Testis (tissue), 2 donors: ENCODE measurements at regions not wholly inside any gene's neighbourhood (a gene's known extent, or its start where the extent isn't known, plus 50 kb on each side); places are given as distances from the start of the nearest gene placed in this dataset.
"Not testable (repeated sequence)": the region's sequence is repeated elsewhere in the genome, so short reads cannot be mapped to it uniquely, and the experiment has no call there.

Source experiments
- DNase-seq: peaks from one replicate; pipeline ENCODE4 v3.0.0-alpha.2; 2019
- H3K27ac ChIP-seq, 2 donors: fragments of 200-600 bp; sonication (generic); one replicate each; pipeline ENCODE4 v1.5.1; 2019
- H3K27me3 ChIP-seq: fragments of 200-600 bp; sonication (generic); one replicate; pipeline ENCODE4 v1.5.1; 2019
- H3K36me3 ChIP-seq: fragments of 200-600 bp; sonication (generic); one replicate; pipeline ENCODE4 v1.5.1; 2017; ENCODE audit warnings: low read depth; ENCODE audit errors: missing control alignments
- H3K4me1 ChIP-seq: fragments of 200-600 bp; sonication (generic); one replicate; pipeline ENCODE4 v1.5.1; 2019
- H3K4me3 ChIP-seq, 2 donors: fragments of 200-600 bp; sonication (generic); one replicate each; pipeline ENCODE4 v1.5.1; 2017 to 2019
- H3K9me3 ChIP-seq: fragments of 200-600 bp; sonication (generic); one replicate; pipeline ENCODE4 v1.5.1; 2017
- POLR2A ChIP-seq: fragments of 450-650 bp; IDR thresholded peaks from one replicate; pipeline ENCODE4 v1.6.1; 2017; ENCODE audit warnings: antibody characterized with exemption, mild to moderate bottlenecking, moderate library complexity
- WGBS, 2 donors: methylation state at CpG; one replicate each; pipeline ENCODE4 v1.1.5; 2018; 5-methylcytosine and 5-hydroxymethylcytosine counted together
- intact Hi-C: fragments of 100-400 bp; cut with DNase I; formaldehyde crosslinking; loops from one replicate; pipeline ENCODE4 v1.15.1; 2023; ENCODE audit warnings: low total_unique reads
- TF ChIP-seq, protein P1 (sequence below), 3 experiments: fragments of 450-650 bp in 2 of 3; fragments of 200-600 bp in 1 of 3; sonication (generic) in 1 of 3; IDR thresholded peaks; one replicate each; pipeline ENCODE4 v1.5.1; 2016 to 2019; ENCODE audit warnings: antibody characterized with exemption in 3 of 3, mild to moderate bottlenecking in 2 of 3, moderate library complexity in 1 of 3

DNA sequence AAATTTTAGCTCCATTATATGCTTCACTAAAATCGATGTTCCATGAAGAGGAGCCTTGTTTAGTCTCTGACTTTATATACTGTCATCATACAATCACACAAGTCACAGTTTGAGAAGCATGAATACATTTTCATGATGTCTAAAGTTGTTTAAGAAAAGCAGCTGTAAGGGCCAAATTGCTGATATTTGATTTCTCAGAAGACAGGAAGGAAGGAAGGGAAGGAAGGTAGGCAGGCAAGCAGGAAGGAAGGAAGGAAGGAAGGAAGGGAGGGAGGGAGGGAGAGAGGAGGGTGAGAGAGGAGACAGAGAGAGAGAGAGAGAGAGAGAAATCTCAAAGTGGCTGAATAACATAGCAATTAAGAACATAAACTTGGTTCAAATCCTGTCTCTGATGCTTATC is 153.7 kb downstream of the RTL9 start:
- H3K4me3 ChIP-seq: no peak overlapping the region
- no peak for DNase-seq
- 67 to 96% methylated on average over 1 of the region's 1 CpG for WGBS, 2 donors
- TF ChIP-seq, protein P1, sequence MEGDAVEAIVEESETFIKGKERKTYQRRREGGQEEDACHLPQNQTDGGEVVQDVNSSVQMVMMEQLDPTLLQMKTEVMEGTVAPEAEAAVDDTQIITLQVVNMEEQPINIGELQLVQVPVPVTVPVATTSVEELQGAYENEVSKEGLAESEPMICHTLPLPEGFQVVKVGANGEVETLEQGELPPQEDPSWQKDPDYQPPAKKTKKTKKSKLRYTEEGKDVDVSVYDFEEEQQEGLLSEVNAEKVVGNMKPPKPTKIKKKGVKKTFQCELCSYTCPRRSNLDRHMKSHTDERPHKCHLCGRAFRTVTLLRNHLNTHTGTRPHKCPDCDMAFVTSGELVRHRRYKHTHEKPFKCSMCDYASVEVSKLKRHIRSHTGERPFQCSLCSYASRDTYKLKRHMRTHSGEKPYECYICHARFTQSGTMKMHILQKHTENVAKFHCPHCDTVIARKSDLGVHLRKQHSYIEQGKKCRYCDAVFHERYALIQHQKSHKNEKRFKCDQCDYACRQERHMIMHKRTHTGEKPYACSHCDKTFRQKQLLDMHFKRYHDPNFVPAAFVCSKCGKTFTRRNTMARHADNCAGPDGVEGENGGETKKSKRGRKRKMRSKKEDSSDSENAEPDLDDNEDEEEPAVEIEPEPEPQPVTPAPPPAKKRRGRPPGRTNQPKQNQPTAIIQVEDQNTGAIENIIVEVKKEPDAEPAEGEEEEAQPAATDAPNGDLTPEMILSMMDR (IDR thresholded peaks at IDR 0.05): no peak
- TF ChIP-seq POLR2A: no peak
- no peaks in the 10 kb centered on the region for H3K4me1 ChIP-seq
- H3K27me3 ChIP-seq: no peaks in the 10 kb centered on the region
- H3K36me3 ChIP-seq: no peaks in the 10 kb centered on the region
- intact Hi-C loops: no loop called here
- no peak overlapping the region for H3K27ac ChIP-seq
- H3K9me3 ChIP-seq: no peaks in the 10 kb centered on the region

DNA sequence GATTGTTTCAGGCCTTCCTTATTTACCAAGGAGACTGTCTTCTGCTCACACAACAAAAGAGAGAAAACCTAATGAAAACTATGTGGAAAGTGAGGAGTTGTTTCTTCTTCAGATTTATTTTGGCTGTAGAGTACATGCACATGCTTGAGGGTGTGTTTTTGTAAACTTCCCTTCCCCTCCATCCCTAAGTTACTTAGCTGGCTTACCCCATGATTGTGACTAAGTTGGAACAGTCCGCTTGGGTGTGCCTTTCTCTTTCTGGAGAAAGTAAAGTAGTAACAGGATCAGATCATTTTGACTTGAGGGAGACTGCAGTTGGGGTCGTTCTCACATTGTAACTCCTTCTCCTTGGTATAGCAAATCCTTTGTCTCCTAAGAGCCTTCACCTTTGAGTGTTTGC is 155.9 kb downstream of the RTL9 start:
- 56 to 83% methylated on average over 2 of the region's 2 CpGs for WGBS, 2 donors
- no peak overlapping the region for H3K27ac ChIP-seq
- no peaks in the 10 kb centered on the region for H3K9me3 ChIP-seq
- no peak overlapping the region for H3K4me3 ChIP-seq
- H3K27me3 ChIP-seq: no peaks in the 10 kb centered on the region
- intact Hi-C loops: no loop called here
- no peaks in the 10 kb centered on the region for H3K36me3 ChIP-seq
- no peak for DNase-seq
- no peak for TF ChIP-seq POLR2A
- TF ChIP-seq, protein P1 (IDR thresholded peaks at IDR 0.05): no peak
- H3K4me1 ChIP-seq: no peaks in the 10 kb centered on the region

DNA sequence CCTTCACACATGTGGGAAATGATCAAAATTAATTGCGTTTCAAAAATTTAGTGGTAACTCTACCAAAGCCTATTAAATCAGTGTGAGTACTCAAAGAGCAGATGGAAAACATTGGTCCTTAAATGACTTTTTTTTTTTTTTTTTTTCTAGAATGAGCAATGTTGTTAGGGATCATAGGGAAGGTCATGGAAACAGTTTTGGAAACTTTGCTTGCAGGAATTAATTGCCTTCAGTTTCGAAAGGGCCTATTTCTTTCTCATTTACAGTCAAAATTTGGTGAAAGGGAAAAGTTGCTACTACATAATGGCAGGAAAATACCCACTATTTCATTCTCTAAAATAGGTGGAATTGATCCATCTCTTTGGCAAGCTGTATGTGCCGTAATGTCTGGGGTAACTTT is 160.9 kb downstream of the RTL9 start:
- Histone ChIP-seq H3K36me3 (no peaks in the 10 kb centered on the region), H3K27me3 (no peaks in the 10 kb centered on the region), H3K4me1 (no peaks in the 10 kb centered on the region), H3K9me3 (no peaks in the 10 kb centered on the region), H3K4me3 (no peak overlapping the region), H3K27ac (no peak overlapping the region)
- 68% methylated on average over 3 of the region's 3 CpGs for WGBS, 2 donors
- intact Hi-C loops: no loop called here
- DNase-seq: no peak
- TF ChIP-seq, protein P1 (IDR thresholded peaks at IDR 0.05): no peak
- TF ChIP-seq POLR2A: no peak

DNA sequence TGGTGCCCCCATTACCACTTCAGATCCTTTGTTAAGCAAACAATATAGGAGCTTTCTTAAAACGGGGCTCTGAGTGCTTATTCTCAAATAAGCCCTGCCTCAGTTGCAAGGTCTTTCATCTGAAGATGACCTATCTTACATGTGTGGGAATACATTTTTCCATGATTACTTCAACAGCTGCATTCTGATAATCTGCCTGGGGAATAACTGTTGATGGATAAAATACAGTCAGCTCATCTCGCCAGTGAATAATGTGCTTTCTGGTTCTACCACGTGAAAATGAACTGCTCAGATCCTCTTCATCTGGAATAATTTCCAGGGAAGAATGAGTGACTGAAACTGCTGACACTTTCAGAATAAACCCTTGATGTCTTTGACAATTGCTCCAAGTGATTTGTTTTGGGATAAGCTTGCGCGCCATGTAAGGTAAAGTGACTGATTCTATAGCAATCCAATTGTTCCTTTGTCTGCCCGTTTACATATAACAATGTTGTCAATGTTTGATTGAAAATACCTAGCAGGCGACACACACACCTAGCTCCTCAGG is 161.3 kb downstream of the RTL9 start:
- Histone ChIP-seq H3K4me1 (no peaks in the 10 kb centered on the region), H3K36me3 (no peaks in the 10 kb centered on the region), H3K9me3 (no peaks in the 10 kb centered on the region), H3K27me3 (no peaks in the 10 kb centered on the region), H3K27ac (no peak overlapping the region), H3K4me3 (no peak overlapping the region)
- TF ChIP-seq, protein P1 (IDR thresholded peaks at IDR 0.05): no peak
- TF ChIP-seq POLR2A: no peak
- no peak for DNase-seq
- intact Hi-C loops: no loop called here
- WGBS, 2 donors: 61 to 82% methylated on average over 7 of the region's 7 CpGs

DNA sequence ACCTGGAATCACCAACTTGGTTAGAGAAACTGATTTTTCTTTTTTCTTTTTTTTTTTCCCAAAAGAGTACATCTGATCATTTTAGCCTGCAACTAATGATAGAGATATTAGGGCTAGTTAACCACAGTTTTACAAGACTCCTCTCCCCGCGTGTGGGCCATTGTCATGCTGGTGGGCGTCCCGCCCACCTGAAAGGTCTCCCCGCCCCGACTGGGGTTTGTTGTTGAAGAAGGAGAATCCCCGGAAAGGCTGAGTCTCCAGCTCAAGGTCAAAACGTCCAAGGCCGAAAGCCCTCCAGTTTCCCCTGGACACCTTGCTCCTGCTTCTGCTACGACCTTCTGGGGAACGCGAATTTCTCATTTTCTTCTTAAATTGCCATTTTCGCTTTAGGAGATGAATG is 162.0 kb downstream of the RTL9 start:
- DNase-seq, H3K9me3 ChIP-seq, H3K27me3 ChIP-seq, H3K27ac ChIP-seq, H3K4me1 ChIP-seq, H3K4me3 ChIP-seq, H3K36me3 ChIP-seq, intact Hi-C loops: not testable (repeated sequence)
- 14 to 28% methylated on average over 7 to 13 of the region's 13 CpGs for WGBS, 2 donors
